GM12878 (cell line): ENCODE measurements at regions not wholly inside any gene's neighbourhood (a gene's known extent, or its start where the extent isn't known, plus 50 kb on each side); places are given as distances from the start of the nearest gene placed in this dataset.

Source experiments
- ATAC-seq: fragments of 200-7000 bp; cut with Tn5 transposase; 3 replicates; pipeline ENCODE4 v1.9.1; 2020; ENCODE audit warnings: mild to moderate bottlenecking, moderate library complexity
- BruUV-seq: library from RNA; stranded (reverse); fragments of 400-500 nt; replicated peaks from 2 replicates; lab custom pipeline; 2021; lab: Mats Ljungman, UMichigan
- CTCF ChIA-PET: fragments of 300-600 bp; sonication (Branson Sonifier 250); formaldehyde crosslinking; extraction: SDS; loops from one replicate; lab custom pipeline; 2021; ENCODE audit warnings: inconsistent platforms; lab: Yijun Ruan, JAX
- POLR2A ChIA-PET: fragments of 350-600 bp; formaldehyde crosslinking; extraction: SDS; loops from one replicate; lab custom pipeline; 2021; ENCODE audit warnings: inconsistent platforms; lab: Charles Lee
- RAD21 ChIA-PET: fragments of 300-600 bp; sonication (Branson Sonifier 250); formaldehyde crosslinking; loops from one replicate; lab custom pipeline; 2023; ENCODE audit warnings: antibody characterized with exemption; ENCODE audit not compliant: unreplicated experiment; lab: Charles Lee
- SMC1A ChIA-PET: fragments of 300-600 bp; sonication (Branson Sonifier 250); formaldehyde crosslinking; loops from one replicate; lab custom pipeline; 2023; ENCODE audit not compliant: unreplicated experiment, uncharacterized antibody; lab: Charles Lee
- DNase-seq: peaks from one replicate; pipeline ENCODE4 v3.0.0-alpha.2; 2011; ENCODE audit warnings: low read depth, low spot score
- FAIRE-seq: peaks from 3 replicates; lab custom pipeline; 2011; peaks lifted over from hg19 to GRCh38; lab: Jason Lieb, UNC
- H2AFZ ChIP-seq: 2 replicates; pipeline ENCODE4 v1.6.0; 2011; ENCODE audit warnings: low read depth, low read length, control low read depth; ENCODE audit not compliant: control insufficient read depth
- H3K27ac ChIP-seq: 2 replicates; pipeline ENCODE4 v1.5.1; 2011; ENCODE audit warnings: control low read depth; ENCODE audit not compliant: control insufficient read depth, insufficient read depth
- H3K27me3 ChIP-seq, 2 experiments: replicated peaks in 1 of 2; 2 replicates each; pipeline versions ENCODE4 v1.6.0 to v1.6.1; 2011; ENCODE audit warnings: low read length in 1 of 2; ENCODE audit not compliant: control insufficient read depth in 2 of 2, insufficient read depth in 2 of 2
- H3K36me3 ChIP-seq, 2 experiments: 2 replicates each; pipeline ENCODE4 v1.5.1; 2011; ENCODE audit warnings: low read length in 1 of 2; ENCODE audit not compliant: control insufficient read depth in 2 of 2, insufficient read depth in 2 of 2
- H3K4me1 ChIP-seq: 2 replicates; pipeline ENCODE4 v1.6.1; 2011; ENCODE audit warnings: mild to moderate bottlenecking, low read length, moderate library complexity, mixed read lengths; ENCODE audit not compliant: control insufficient read depth, insufficient read depth
- H3K4me2 ChIP-seq: 2 replicates; pipeline ENCODE4 v1.6.0; 2011; ENCODE audit warnings: control low read depth; ENCODE audit not compliant: control insufficient read depth, insufficient read depth
- H3K4me3 ChIP-seq: fragments of 200-600 bp; sonication (generic); 2 replicates; pipeline ENCODE4 v1.5.1; 2016
- H3K79me2 ChIP-seq: 2 replicates; pipeline ENCODE4 v1.6.0; 2011; ENCODE audit warnings: low read length; ENCODE audit not compliant: control insufficient read depth, insufficient read depth
- H3K9ac ChIP-seq: 2 replicates; pipeline ENCODE4 v1.8.0; 2011; ENCODE audit warnings: low read length, control low read depth, mixed read lengths; ENCODE audit not compliant: control insufficient read depth, insufficient read depth
- H3K9me3 ChIP-seq: replicated peaks from 3 replicates; pipeline ENCODE4 v1.5.1; 2011; ENCODE audit warnings: mild to moderate bottlenecking, low read length; ENCODE audit not compliant: control insufficient read depth, insufficient read depth
- H4K20me1 ChIP-seq: 2 replicates; pipeline ENCODE4 v1.6.0; 2011; ENCODE audit not compliant: control insufficient read depth, insufficient read depth
- ESRRA ChIP-seq: IDR thresholded peaks from 2 replicates; pipeline ENCODE4 v1.6.1; 2012; ENCODE audit warnings: mild to moderate bottlenecking, low read length, improper control_type of control experiment
- FOS ChIP-seq: IDR thresholded peaks from 3 replicates; pipeline ENCODE4 v1.6.1; 2011; ENCODE audit warnings: borderline replicate concordance; ENCODE audit not compliant: insufficient read length; ENCODE audit errors: extremely low read depth
- FOXK2 ChIP-seq: fragments of 450-650 bp; IDR thresholded peaks from 2 replicates; pipeline ENCODE4 v1.6.1; 2017; ENCODE audit warnings: mild to moderate bottlenecking, moderate library complexity
- HDAC6 ChIP-seq: fragments of 200-600 bp; sonication (generic); IDR thresholded peaks from one replicate; pipeline ENCODE4 v1.8.0; 2017; ENCODE audit warnings: antibody characterized with exemption; ENCODE audit not compliant: unreplicated experiment
- RCOR1 ChIP-seq: conservative IDR thresholded peaks from 2 replicates; pipeline ENCODE4 v1.6.1; 2012; ENCODE audit warnings: low read depth, low read length, improper control_type of control experiment
- SIX5 ChIP-seq: IDR thresholded peaks from 2 replicates; pipeline ENCODE4 v1.6.1; 2011; ENCODE audit warnings: mild to moderate bottlenecking, low read depth, low read length, moderate library complexity; ENCODE audit not compliant: severe bottlenecking
- ZBED1 ChIP-seq: IDR thresholded peaks from 2 replicates; pipeline ENCODE4 v1.6.1; 2016; ENCODE audit warnings: borderline replicate concordance
- ZZZ3 ChIP-seq: IDR thresholded peaks from 2 replicates; pipeline ENCODE4 v1.6.1; 2011; ENCODE audit warnings: low read depth; ENCODE audit not compliant: control insufficient read depth, insufficient read length
- WGBS: methylation state at CpG from one replicate; pipeline ENCODE4 v1.1.6; 2016; ENCODE audit warnings: low lambda C conversion rate; ENCODE audit not compliant: insufficient replicate concordance, insufficient coverage; ENCODE audit errors: missing lambda C conversion rate; 5-methylcytosine and 5-hydroxymethylcytosine counted together
- in situ Hi-C: fragments of 300-500 bp; cut with MboI; formaldehyde crosslinking; loops from 9 replicates; pipeline ENCODE4 v1.14.3; 2018; ENCODE audit warnings: mixed read lengths
- intact Hi-C: fragments of 100-400 bp; cut with micrococcal nuclease; formaldehyde crosslinking; loops from one replicate; pipeline ENCODE4 v1.14.2; 2022; ENCODE audit not compliant: unreplicated experiment
- TF ChIP-seq, protein P1 (sequence below): fragments of 150-350 bp; IDR thresholded peaks from 2 replicates; pipeline ENCODE4 v1.6.1; 2014; ENCODE audit warnings: mild to moderate bottlenecking, low read depth, low read length
- TF ChIP-seq, protein P2 (sequence below): IDR thresholded peaks from 2 replicates; pipeline ENCODE4 v1.6.1; 2011; ENCODE audit warnings: borderline replicate concordance, low read depth, mild to moderate bottlenecking, moderate library complexity, mixed read lengths, low read length; ENCODE audit not compliant: insufficient read depth; ENCODE audit errors: extremely low read length
- TF ChIP-seq, protein P3 (sequence below): fragments of 450-650 bp; IDR thresholded peaks from 2 replicates; pipeline ENCODE4 v1.6.1; 2017; ENCODE audit warnings: borderline replicate concordance

DNA sequence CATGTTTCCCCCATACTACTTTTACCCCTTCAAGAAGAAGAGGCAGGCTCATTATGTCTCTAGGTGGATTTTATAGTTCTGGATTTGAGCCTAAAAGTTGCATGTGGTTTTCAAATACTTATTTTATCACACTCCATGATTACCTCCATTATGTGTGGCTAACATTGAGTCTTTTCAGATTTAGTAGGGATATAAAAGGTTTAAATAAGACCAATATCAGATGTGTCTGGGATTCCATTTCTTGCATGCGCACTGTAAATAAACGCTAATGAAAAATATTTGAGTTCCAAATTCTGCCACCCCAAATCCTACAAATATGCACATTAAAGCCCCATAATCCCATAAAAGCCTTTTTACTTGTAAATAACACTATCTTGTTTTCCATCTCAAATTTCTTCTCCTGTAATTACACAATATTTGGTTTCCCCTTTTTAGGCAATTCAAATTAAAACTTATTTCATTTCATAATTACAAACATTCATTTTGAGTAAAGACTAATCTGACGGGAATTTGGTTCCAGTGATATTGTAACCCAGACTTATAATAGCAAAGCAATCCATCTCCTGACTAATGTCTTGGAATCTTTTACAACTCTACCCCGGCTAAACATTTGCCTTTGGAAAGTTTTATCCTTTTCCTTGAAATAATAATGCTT lies 600.0 kb downstream of the SLC4A3 start (continued):
- TF ChIP-seq ESRRA: no peak
- no peak for TF ChIP-seq ZBED1
- no peak for TF ChIP-seq ZZZ3
- no peak for TF ChIP-seq RCOR1
- TF ChIP-seq, protein P1, sequence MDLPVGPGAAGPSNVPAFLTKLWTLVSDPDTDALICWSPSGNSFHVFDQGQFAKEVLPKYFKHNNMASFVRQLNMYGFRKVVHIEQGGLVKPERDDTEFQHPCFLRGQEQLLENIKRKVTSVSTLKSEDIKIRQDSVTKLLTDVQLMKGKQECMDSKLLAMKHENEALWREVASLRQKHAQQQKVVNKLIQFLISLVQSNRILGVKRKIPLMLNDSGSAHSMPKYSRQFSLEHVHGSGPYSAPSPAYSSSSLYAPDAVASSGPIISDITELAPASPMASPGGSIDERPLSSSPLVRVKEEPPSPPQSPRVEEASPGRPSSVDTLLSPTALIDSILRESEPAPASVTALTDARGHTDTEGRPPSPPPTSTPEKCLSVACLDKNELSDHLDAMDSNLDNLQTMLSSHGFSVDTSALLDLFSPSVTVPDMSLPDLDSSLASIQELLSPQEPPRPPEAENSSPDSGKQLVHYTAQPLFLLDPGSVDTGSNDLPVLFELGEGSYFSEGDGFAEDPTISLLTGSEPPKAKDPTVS: no peak
- TF ChIP-seq, protein P2, sequence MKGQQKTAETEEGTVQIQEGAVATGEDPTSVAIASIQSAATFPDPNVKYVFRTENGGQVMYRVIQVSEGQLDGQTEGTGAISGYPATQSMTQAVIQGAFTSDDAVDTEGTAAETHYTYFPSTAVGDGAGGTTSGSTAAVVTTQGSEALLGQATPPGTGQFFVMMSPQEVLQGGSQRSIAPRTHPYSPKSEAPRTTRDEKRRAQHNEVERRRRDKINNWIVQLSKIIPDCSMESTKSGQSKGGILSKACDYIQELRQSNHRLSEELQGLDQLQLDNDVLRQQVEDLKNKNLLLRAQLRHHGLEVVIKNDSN: no peak
- TF ChIP-seq HDAC6: no peak

DNA sequence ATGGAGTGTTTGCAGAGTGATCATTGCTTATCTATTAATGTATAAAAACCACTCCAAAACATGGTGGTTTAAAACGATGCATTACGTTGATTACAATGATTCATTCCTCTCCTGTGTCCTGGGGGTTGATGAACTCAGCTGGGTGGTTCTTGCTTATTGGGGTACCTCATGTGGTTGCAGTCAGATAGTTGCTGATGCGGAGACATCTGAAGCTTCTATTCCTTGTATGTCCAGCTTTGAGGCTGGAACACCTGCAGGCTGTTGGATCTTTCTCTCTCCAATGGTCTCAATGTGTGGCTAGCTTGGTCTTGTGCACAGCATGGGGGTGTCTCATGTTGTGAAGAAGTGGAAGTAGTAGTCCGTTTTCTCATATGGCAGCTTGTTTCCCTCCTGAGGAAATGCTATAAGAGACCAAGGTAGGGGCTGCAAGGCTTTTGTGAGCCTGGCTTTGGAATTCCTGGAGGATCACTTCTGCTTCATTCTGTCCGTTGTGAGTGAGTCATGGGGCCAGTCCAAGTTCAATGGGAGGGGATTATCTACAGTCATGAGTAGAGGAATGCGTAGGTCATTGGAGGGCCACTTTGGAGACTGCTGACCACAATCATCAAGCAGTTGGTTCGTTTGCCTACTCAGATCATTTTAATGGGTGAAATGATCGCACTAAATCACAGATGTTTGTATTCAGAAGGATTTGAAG lies 601.0 kb downstream of the SLC4A3 start:
- no TSS peak for BruUV-seq
- ChIA-PET POLR2A (interaction anchor here (0.5 to 0.6 kb wide), 2 partner anchors 94 to 1128 kb away, joined by 3 read pairs; no protein-coding TSS in a partner anchor), SMC1A (no interaction called here), CTCF (no interaction called here), RAD21 (no interaction called here)
- in situ Hi-C loops (no loop called here), intact Hi-C loops (no loop called here)
- H3K4me1 ChIP-seq: no peaks in the 10 kb centered on the region
- no peak overlapping the region for H3K4me2 ChIP-seq
- no peak overlapping the region for H3K27ac ChIP-seq
- ATAC-seq: no peak
- no peaks in the 10 kb centered on the region for H3K36me3 ChIP-seq
- no peak for TF ChIP-seq FOS
- TF ChIP-seq SIX5: no peak
- TF ChIP-seq, protein P3, sequence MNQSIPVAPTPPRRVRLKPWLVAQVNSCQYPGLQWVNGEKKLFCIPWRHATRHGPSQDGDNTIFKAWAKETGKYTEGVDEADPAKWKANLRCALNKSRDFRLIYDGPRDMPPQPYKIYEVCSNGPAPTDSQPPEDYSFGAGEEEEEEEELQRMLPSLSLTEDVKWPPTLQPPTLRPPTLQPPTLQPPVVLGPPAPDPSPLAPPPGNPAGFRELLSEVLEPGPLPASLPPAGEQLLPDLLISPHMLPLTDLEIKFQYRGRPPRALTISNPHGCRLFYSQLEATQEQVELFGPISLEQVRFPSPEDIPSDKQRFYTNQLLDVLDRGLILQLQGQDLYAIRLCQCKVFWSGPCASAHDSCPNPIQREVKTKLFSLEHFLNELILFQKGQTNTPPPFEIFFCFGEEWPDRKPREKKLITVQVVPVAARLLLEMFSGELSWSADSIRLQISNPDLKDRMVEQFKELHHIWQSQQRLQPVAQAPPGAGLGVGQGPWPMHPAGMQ: no peak
- TF ChIP-seq FOXK2: no peak
- FAIRE-seq: no peak
- no peak overlapping the region for H3K9ac ChIP-seq
- H3K4me3 ChIP-seq: no peak overlapping the region
- 11% methylated on average over 8 of the region's 8 CpGs for WGBS
- H3K79me2 ChIP-seq: no peaks in the 10 kb centered on the region
- no peaks in the 10 kb centered on the region for H4K20me1 ChIP-seq
- no peaks in the 10 kb centered on the region for H3K9me3 ChIP-seq
- DNase-seq: no peak
- H3K27me3 ChIP-seq: no peaks in the 10 kb centered on the region
- no peak overlapping the region for H2AFZ ChIP-seq
